Endothelial cell of umbilical vein (primary cell): ENCODE measurements at regions not wholly inside any gene's neighbourhood (a gene's known extent, or its start where the extent isn't known, plus 50 kb on each side); places are given as distances from the start of the nearest gene placed in this dataset.

Source experiments
- BruUV-seq: library from RNA; stranded (reverse); fragments of 400-500 nt; replicated peaks from 2 replicates; lab custom pipeline; 2021; lab: Mats Ljungman, UMichigan
- CTCF ChIA-PET: fragments of 300-600, 350-600 bp; sonication (Branson Sonifier 250); formaldehyde crosslinking; loops from one replicate; lab custom pipeline; 2021; ENCODE audit warnings: antibody characterized with exemption, inconsistent platforms; lab: Charles Lee
- POLR2A ChIA-PET: fragments of 300-600, 350-600 bp; sonication (Branson Sonifier 250); formaldehyde crosslinking; loops from one replicate; lab custom pipeline; 2021; ENCODE audit warnings: antibody characterized with exemption, inconsistent platforms; lab: Charles Lee
- DNase-seq: peaks from one replicate; pipeline ENCODE4 v3.0.0-alpha.2; 2011; ENCODE audit warnings: low read depth, low spot score
- FAIRE-seq: peaks from 2 replicates; lab custom pipeline; 2011; peaks lifted over from hg19 to GRCh38; lab: Jason Lieb, UNC
- H2AFZ ChIP-seq: 2 replicates; pipeline ENCODE4 v1.6.0; 2012; ENCODE audit warnings: low read depth, low read length, control low read depth, inconsistent platforms
- H3K27ac ChIP-seq: 2 replicates; pipeline ENCODE4 v1.5.1; 2011; ENCODE audit warnings: low read depth, mild to moderate bottlenecking, control low read depth, low read length, moderate library complexity; ENCODE audit not compliant: insufficient read depth
- H3K27me3 ChIP-seq, 2 experiments: 2 replicates each; pipeline versions ENCODE4 v1.6.0 to v1.6.1; 2011; ENCODE audit warnings: low read length in 2 of 2, mixed read lengths in 1 of 2; ENCODE audit not compliant: control insufficient read depth in 2 of 2, insufficient read depth in 2 of 2
- H3K36me3 ChIP-seq, 2 experiments: 2 replicates in 1 of 2; 3 replicates in 1 of 2; pipeline ENCODE4 v1.5.1; 2011; ENCODE audit warnings: low read length in 2 of 2, mild to moderate bottlenecking in 1 of 2, moderate library complexity in 1 of 2; ENCODE audit not compliant: control insufficient read depth in 2 of 2, insufficient read depth in 2 of 2; ENCODE audit errors: extremely low read depth in 1 of 2
- H3K4me1 ChIP-seq: 3 replicates; pipeline ENCODE4 v1.5.1; 2011; ENCODE audit warnings: mild to moderate bottlenecking, low read length; ENCODE audit not compliant: control insufficient read depth, insufficient read depth; ENCODE audit errors: extremely low read depth
- H3K4me2 ChIP-seq: 2 replicates; pipeline ENCODE4 v1.6.1; 2011; ENCODE audit warnings: low read length, control low read depth, mixed read lengths; ENCODE audit not compliant: insufficient read depth
- H3K4me3 ChIP-seq, 3 experiments: fragments of 200-600 bp in 1 of 3; sonication (generic), shearing (Covaris generic) in 1 of 3; replicated peaks in 1 of 3; 2 replicates each; pipeline ENCODE4 v1.5.1; 2011 to 2016; ENCODE audit warnings: control low read depth in 3 of 3, low read length in 3 of 3, mild to moderate bottlenecking in 2 of 3, inconsistent platforms in 1 of 3, low read depth in 1 of 3, moderate library complexity in 1 of 3; ENCODE audit not compliant: insufficient read depth in 1 of 3
- H3K79me2 ChIP-seq: 2 replicates; pipeline ENCODE4 v1.6.0; 2012; ENCODE audit warnings: low read length, inconsistent platforms; ENCODE audit not compliant: control insufficient read depth, insufficient read depth
- H3K9ac ChIP-seq: replicated peaks from 2 replicates; pipeline ENCODE3; 2011; ENCODE audit warnings: low read length, control low read depth; ENCODE audit not compliant: insufficient read depth; ENCODE audit errors: extremely low read depth
- H3K9me1 ChIP-seq: replicated peaks from 3 replicates; pipeline ENCODE4 v1.6.0; 2011; ENCODE audit warnings: mild to moderate bottlenecking, low read length; ENCODE audit not compliant: control insufficient read depth, insufficient read depth; ENCODE audit errors: extremely low read depth
- H3K9me3 ChIP-seq: replicated peaks from 2 replicates; pipeline ENCODE4 v1.5.1; 2012; ENCODE audit warnings: low read length, inconsistent platforms; ENCODE audit not compliant: control insufficient read depth, insufficient read depth
- H4K20me1 ChIP-seq: replicated peaks from 2 replicates; pipeline ENCODE3; 2011; ENCODE audit warnings: mild to moderate bottlenecking, low read length; ENCODE audit not compliant: control insufficient read depth, insufficient read depth; ENCODE audit errors: extremely low read depth
- FOS ChIP-seq: IDR thresholded peaks from 2 replicates; pipeline ENCODE4 v1.6.1; 2011; ENCODE audit warnings: mild to moderate bottlenecking, low read length, moderate library complexity, borderline replicate concordance; ENCODE audit not compliant: insufficient read depth
- GATA2 ChIP-seq: IDR thresholded peaks from 2 replicates; pipeline ENCODE4 v1.7.0; 2011; ENCODE audit warnings: low read depth, mild to moderate bottlenecking, moderate library complexity, mixed read lengths, low read length; ENCODE audit not compliant: insufficient read length, insufficient read depth
- JUN ChIP-seq: IDR thresholded peaks from 2 replicates; pipeline ENCODE4 v1.6.1; 2011; ENCODE audit warnings: borderline replicate concordance, low read depth; ENCODE audit not compliant: insufficient read length, insufficient read depth
- MYC ChIP-seq: IDR thresholded peaks from one replicate; pipeline ENCODE4 v1.6.1; 2011; ENCODE audit warnings: mild to moderate bottlenecking, low read depth, low read length
- POLR2A ChIP-seq: IDR thresholded peaks from 2 replicates; pipeline ENCODE4 v1.6.1; 2012; ENCODE audit warnings: low read depth, mild to moderate bottlenecking, control low read depth, low read length
- dilution Hi-C: fragments of 300-500 bp; cut with MboI; formaldehyde crosslinking; loops from one replicate; pipeline ENCODE4 v1.15.0; 2019; ENCODE audit warnings: low sequenced_read_pairs; ENCODE audit not compliant: extremely low pct_ligation_motif_present
- intact Hi-C: fragments of 100-400 bp; cut with micrococcal nuclease; formaldehyde crosslinking; loops from one replicate; pipeline ENCODE4 v1.10.0; 2022
- TF ChIP-seq, protein P1 (sequence below): IDR thresholded peaks from 2 replicates; pipeline ENCODE4 v1.6.1; 2011; ENCODE audit not compliant: insufficient read depth, insufficient read length

GRCh38 chr16:72542102-72542501 is 370.1 kb upstream of the PMFBP1 start:
- intact Hi-C loops, result no loop called here

DNA sequence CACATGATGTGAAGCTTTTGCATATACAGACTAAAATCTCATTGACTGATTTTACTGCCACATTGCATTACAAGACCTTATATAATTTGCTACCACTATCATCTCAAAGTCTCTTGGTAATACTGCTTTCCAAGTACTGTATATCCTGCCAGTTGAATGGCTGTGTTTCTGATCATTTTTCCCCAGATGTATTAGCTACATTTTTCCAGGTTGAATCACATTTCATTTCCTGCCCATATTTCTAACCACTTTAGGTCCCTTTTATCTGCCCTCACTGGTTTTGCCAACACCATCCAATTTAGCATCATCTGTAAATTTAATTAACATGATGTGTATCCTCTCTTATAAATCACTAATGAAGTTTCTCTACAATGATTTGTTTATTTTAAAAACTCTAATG is 365.7 kb upstream of the PMFBP1 start:
- H3K4me3 ChIP-seq, result no peak overlapping the region
- BruUV-seq, result no TSS peak
- CTCF ChIA-PET, result interaction anchor here (0.6 to 1.0 kb wide), 2 partner anchors 71 to 633 kb away, joined by 3 read pairs; no protein-coding TSS in a partner anchor

More at GRCh38 chr16:72542102-72542501, 370.1 kb upstream of the PMFBP1 start:
- Histone ChIP-seq H3K9me1 (no peaks in the 10 kb centered on the region), H3K9me3 (no peaks in the 10 kb centered on the region), H3K36me3 (no peaks in the 10 kb centered on the region), H3K4me2 (no peak overlapping the region), H3K27me3 (no peaks in the 10 kb centered on the region), H3K79me2 (no peaks in the 10 kb centered on the region), H4K20me1 (no peaks in the 10 kb centered on the region), H3K4me3 (no peak overlapping the region), H3K9ac (no peak overlapping the region), H3K4me1 (peaks cover 12% of the 10 kb centered on the region), H2AFZ (no peak overlapping the region), H3K27ac (no peak overlapping the region)
- ChIA-PET POLR2A (no interaction called here), CTCF (no interaction called here)
- FAIRE-seq (no peak), DNase-seq (no peak)
- dilution Hi-C loops, result no loop called here
- no peak for TF ChIP-seq MYC
- BruUV-seq, result no TSS peak

More for the DNA sequence above, 365.7 kb upstream of the PMFBP1 start:
- Histone ChIP-seq H3K79me2 (no peaks in the 10 kb centered on the region), H3K27me3 (no peaks in the 10 kb centered on the region), H3K9ac (no peak overlapping the region), H3K4me1 (peaks cover 13% of the 10 kb centered on the region), H3K9me1 (no peaks in the 10 kb centered on the region), H3K27ac (peak overlapping the region; percentile 48), H2AFZ (no peak overlapping the region), H3K9me3 (no peaks in the 10 kb centered on the region), H4K20me1 (no peaks in the 10 kb centered on the region), H3K4me2 (peak overlapping the region; percentile 58), H3K36me3 (no peaks in the 10 kb centered on the region)
- intact Hi-C loops, result loop anchor here (10.0 kb wide), 1 partner anchor 307 kb away; no protein-coding TSS in a partner anchor
- dilution Hi-C loops, result no loop called here
- peak; percentile 85 for FAIRE-seq
- peak; percentile 80 for DNase-seq
- TF ChIP-seq GATA2, result no peak
- TF ChIP-seq, protein P1, sequence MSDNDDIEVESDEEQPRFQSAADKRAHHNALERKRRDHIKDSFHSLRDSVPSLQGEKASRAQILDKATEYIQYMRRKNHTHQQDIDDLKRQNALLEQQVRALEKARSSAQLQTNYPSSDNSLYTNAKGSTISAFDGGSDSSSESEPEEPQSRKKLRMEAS, result no peak
- peak; percentile 69 for TF ChIP-seq JUN
- peak; percentile 49 for TF ChIP-seq FOS
- no peak for TF ChIP-seq POLR2A
- POLR2A ChIA-PET, result no interaction called here
